ENCODE measurements at regions not wholly inside any gene's neighbourhood (a gene's known extent, or its start where the extent isn't known, plus 50 kb on each side); places are given as distances from the start of the nearest gene placed in this dataset.

GRCh38 chrX:138849521-138849920, 138.0 kb upstream of the FGF13 start:
- TF ChIP-seq, protein P1, sequence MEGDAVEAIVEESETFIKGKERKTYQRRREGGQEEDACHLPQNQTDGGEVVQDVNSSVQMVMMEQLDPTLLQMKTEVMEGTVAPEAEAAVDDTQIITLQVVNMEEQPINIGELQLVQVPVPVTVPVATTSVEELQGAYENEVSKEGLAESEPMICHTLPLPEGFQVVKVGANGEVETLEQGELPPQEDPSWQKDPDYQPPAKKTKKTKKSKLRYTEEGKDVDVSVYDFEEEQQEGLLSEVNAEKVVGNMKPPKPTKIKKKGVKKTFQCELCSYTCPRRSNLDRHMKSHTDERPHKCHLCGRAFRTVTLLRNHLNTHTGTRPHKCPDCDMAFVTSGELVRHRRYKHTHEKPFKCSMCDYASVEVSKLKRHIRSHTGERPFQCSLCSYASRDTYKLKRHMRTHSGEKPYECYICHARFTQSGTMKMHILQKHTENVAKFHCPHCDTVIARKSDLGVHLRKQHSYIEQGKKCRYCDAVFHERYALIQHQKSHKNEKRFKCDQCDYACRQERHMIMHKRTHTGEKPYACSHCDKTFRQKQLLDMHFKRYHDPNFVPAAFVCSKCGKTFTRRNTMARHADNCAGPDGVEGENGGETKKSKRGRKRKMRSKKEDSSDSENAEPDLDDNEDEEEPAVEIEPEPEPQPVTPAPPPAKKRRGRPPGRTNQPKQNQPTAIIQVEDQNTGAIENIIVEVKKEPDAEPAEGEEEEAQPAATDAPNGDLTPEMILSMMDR (IDR thresholded peaks at IDR 0.05; ENCODE audit: poor library complexity): no peak
- no peak for TF ChIP-seq EZH2phosphoT487 (IDR thresholded peaks at IDR 0.05; ENCODE audit: low read depth, severe bottlenecking, unreplicated experiment)
